Neural cell (in vitro differentiated cells): ENCODE measurements at regions not wholly inside any gene's neighbourhood (a gene's known extent, or its start where the extent isn't known, plus 50 kb on each side); places are given as distances from the start of the nearest gene placed in this dataset.

Experiments used
- H2AFZ ChIP-seq: fragments of 200-600, 300-800 bp; sonication (generic), shearing (Covaris generic); 2 replicates; pipeline ENCODE4 v1.6.0; 2014; ENCODE audit warnings: low read depth, mild to moderate bottlenecking, antibody characterized with exemption, low read length, moderate library complexity
- H3F3A ChIP-seq: fragments of 200-600 bp; shearing (Covaris generic); 2 replicates; pipeline ENCODE4 v1.6.1; 2016; ENCODE audit warnings: mild to moderate bottlenecking, moderate library complexity, mixed read lengths, antibody characterized with exemption, low read length; ENCODE audit not compliant: insufficient read depth, poor library complexity, severe bottlenecking
- H3K27ac ChIP-seq: fragments of 200-600, 300-800 bp; sonication (generic), shearing (Covaris generic); 2 replicates; pipeline ENCODE4 v1.5.1; 2014; ENCODE audit warnings: mild to moderate bottlenecking, low read length, moderate library complexity
- H3K27me3 ChIP-seq: fragments of 300-800, 200-600 bp; sonication (generic), shearing (Covaris generic); 2 replicates; pipeline ENCODE4 v1.6.0; 2014; ENCODE audit warnings: mild to moderate bottlenecking, low read depth, low read length, moderate library complexity; ENCODE audit not compliant: insufficient read depth
- H3K36me3 ChIP-seq: fragments of 300-800, 200-600 bp; sonication (generic), shearing (Covaris generic); 2 replicates; pipeline ENCODE4 v1.5.1; 2014; ENCODE audit warnings: mild to moderate bottlenecking, antibody characterized with exemption, low read length, moderate library complexity; ENCODE audit not compliant: insufficient read depth
- H3K4me2 ChIP-seq: fragments of 300-800, 200-600 bp; sonication (generic), shearing (Covaris generic); 2 replicates; pipeline ENCODE4 v1.6.0; 2014; ENCODE audit warnings: mild to moderate bottlenecking, low read length
- H3K4me3 ChIP-seq: fragments of 300-800, 200-600 bp; sonication (generic), shearing (Covaris generic); 2 replicates; pipeline ENCODE4 v1.5.1; 2014; ENCODE audit warnings: mild to moderate bottlenecking, low read length, moderate library complexity
- H3K79me2 ChIP-seq: fragments of 200-600 bp; shearing (Covaris generic); replicated peaks from 2 replicates; pipeline ENCODE4 v1.6.0; 2014; ENCODE audit warnings: mild to moderate bottlenecking, low read length, moderate library complexity; ENCODE audit not compliant: insufficient read depth
- H3K9ac ChIP-seq: fragments of 300-800, 200-600 bp; sonication (generic), shearing (Covaris generic); 2 replicates; pipeline ENCODE4 v1.6.1; 2016; ENCODE audit warnings: mild to moderate bottlenecking, low read length, mixed read lengths
- H3K9me2 ChIP-seq: fragments of 200-600 bp; shearing (Covaris generic); 2 replicates; pipeline ENCODE4 v1.6.1; 2016; ENCODE audit warnings: mild to moderate bottlenecking, low read length, mixed read lengths; ENCODE audit not compliant: insufficient read depth
- H3K9me3 ChIP-seq: fragments of 200-600, 300-800 bp; sonication (generic), shearing (Covaris generic); 2 replicates; pipeline ENCODE4 v1.6.1; 2016; ENCODE audit warnings: mild to moderate bottlenecking, mixed run types, low read length, moderate library complexity, mixed read lengths
- H4K20me1 ChIP-seq: fragments of 200-600 bp; shearing (Covaris generic); 2 replicates; pipeline ENCODE4 v1.6.1; 2016; ENCODE audit warnings: mild to moderate bottlenecking, mixed run types; ENCODE audit not compliant: insufficient read depth
- EP300 ChIP-seq: fragments of 450-650 bp; conservative IDR thresholded peaks from 2 replicates; pipeline ENCODE4 v1.6.1; 2014; ENCODE audit warnings: antibody characterized with exemption, mild to moderate bottlenecking, moderate library complexity; ENCODE audit not compliant: poor library complexity, severe bottlenecking
- EZH2 ChIP-seq: fragments of 200-600, 300-800 bp; shearing (Covaris generic), sonication (generic); IDR thresholded peaks from 2 replicates; pipeline ENCODE4 v1.6.1; 2014; ENCODE audit warnings: antibody characterized with exemption, low read length, borderline replicate concordance, mild to moderate bottlenecking; ENCODE audit not compliant: insufficient read depth, poor library complexity, severe bottlenecking
- MXI1 ChIP-seq: fragments of 450-650 bp; conservative IDR thresholded peaks from 2 replicates; pipeline ENCODE4 v1.6.1; 2014; ENCODE audit warnings: antibody characterized with exemption, mild to moderate bottlenecking; ENCODE audit not compliant: poor library complexity, severe bottlenecking
- POLR2AphosphoS5 ChIP-seq: IDR thresholded peaks from 2 replicates; pipeline ENCODE4 v1.6.1; 2012
- RAD21 ChIP-seq: fragments of 450-650 bp; conservative IDR thresholded peaks from 2 replicates; pipeline ENCODE4 v1.6.1; 2014; ENCODE audit warnings: antibody characterized with exemption, mild to moderate bottlenecking, moderate library complexity
- SMC3 ChIP-seq: fragments of 450-650 bp; conservative IDR thresholded peaks from 2 replicates; pipeline ENCODE4 v1.6.1; 2014; ENCODE audit warnings: antibody characterized with exemption, mild to moderate bottlenecking, moderate library complexity; ENCODE audit not compliant: poor library complexity
- TAF1 ChIP-seq: IDR thresholded peaks from 2 replicates; pipeline ENCODE4 v1.6.1; 2012; ENCODE audit warnings: low read depth
- TF ChIP-seq, protein P1 (sequence below): IDR thresholded peaks from 2 replicates; pipeline ENCODE4 v1.6.1; 2012; ENCODE audit warnings: borderline replicate concordance
- TF ChIP-seq, protein P2 (sequence below): fragments of 450-650 bp; IDR thresholded peaks from 2 replicates; pipeline ENCODE4 v1.5.1; 2014; ENCODE audit warnings: antibody characterized with exemption, mild to moderate bottlenecking, moderate library complexity; ENCODE audit not compliant: poor library complexity, severe bottlenecking

DNA sequence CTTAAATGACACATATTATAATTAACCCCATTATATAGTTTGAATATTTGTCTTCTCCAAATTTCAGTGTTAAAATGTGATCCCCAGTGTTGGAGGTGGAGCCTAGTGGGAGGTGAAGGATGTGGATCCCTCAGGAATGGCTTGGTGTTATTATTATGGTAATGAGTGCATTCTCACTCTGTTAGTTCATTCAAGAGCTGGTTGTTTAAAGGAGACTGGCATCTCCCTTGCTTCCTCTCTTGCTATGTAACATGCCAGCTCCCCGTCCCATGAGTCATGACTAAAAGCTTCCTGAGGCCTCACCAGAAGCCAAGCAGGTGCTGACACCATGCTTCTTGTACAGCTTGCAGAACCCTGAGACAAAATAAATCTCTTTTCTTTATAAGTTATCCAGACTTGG is 1612.7 kb downstream of the AMY1C start:
- Histone ChIP-seq H3K36me3 (no peaks in the 10 kb centered on the region), H3K27me3 (no peaks in the 10 kb centered on the region), H3K9me3 (no peaks in the 10 kb centered on the region)

DNA sequence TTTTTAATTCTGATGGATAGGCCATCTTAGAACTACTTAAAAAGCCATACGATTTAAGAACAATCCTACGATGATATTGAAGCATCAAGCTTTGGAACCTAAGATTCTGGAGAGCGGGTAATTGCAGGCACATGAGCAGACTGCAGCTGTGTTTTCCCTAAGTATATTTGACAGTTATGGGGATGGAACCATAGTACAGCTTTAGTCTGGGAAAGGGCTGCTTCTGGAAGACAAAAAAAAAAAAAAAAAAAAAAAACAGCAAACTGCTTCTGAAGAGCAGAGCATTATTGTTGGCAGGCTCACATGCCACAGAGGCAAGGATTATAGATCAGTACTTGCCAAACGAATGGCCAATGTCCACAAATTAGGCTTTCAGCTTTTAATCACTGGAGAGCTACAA is 1618.7 kb downstream of the AMY1C start:
- no peaks in the 10 kb centered on the region for H4K20me1 ChIP-seq
- no peak overlapping the region for H3K27ac ChIP-seq
- H3K36me3 ChIP-seq, result no peaks in the 10 kb centered on the region
- H3K27me3 ChIP-seq, result no peaks in the 10 kb centered on the region
- H3K4me2 ChIP-seq, result no peak overlapping the region
- H3K9me3 ChIP-seq, result no peaks in the 10 kb centered on the region
- H3K4me3 ChIP-seq, result no peak overlapping the region
- no peaks in the 10 kb centered on the region for H3K79me2 ChIP-seq
- H3K9me2 ChIP-seq, result no peaks in the 10 kb centered on the region
- no peak overlapping the region for H2AFZ ChIP-seq
- H3K9ac ChIP-seq, result no peak overlapping the region
- TF ChIP-seq, protein P1, sequence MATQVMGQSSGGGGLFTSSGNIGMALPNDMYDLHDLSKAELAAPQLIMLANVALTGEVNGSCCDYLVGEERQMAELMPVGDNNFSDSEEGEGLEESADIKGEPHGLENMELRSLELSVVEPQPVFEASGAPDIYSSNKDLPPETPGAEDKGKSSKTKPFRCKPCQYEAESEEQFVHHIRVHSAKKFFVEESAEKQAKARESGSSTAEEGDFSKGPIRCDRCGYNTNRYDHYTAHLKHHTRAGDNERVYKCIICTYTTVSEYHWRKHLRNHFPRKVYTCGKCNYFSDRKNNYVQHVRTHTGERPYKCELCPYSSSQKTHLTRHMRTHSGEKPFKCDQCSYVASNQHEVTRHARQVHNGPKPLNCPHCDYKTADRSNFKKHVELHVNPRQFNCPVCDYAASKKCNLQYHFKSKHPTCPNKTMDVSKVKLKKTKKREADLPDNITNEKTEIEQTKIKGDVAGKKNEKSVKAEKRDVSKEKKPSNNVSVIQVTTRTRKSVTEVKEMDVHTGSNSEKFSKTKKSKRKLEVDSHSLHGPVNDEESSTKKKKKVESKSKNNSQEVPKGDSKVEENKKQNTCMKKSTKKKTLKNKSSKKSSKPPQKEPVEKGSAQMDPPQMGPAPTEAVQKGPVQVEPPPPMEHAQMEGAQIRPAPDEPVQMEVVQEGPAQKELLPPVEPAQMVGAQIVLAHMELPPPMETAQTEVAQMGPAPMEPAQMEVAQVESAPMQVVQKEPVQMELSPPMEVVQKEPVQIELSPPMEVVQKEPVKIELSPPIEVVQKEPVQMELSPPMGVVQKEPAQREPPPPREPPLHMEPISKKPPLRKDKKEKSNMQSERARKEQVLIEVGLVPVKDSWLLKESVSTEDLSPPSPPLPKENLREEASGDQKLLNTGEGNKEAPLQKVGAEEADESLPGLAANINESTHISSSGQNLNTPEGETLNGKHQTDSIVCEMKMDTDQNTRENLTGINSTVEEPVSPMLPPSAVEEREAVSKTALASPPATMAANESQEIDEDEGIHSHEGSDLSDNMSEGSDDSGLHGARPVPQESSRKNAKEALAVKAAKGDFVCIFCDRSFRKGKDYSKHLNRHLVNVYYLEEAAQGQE, result no peak
- TF ChIP-seq MXI1, result no peak
- H3F3A ChIP-seq, result no peaks in the 10 kb centered on the region

More for the DNA sequence above, 1612.7 kb downstream of the AMY1C start:
- H3K4me2 ChIP-seq, result no peak overlapping the region
- no peaks in the 10 kb centered on the region for H3F3A ChIP-seq
- no peak overlapping the region for H3K4me3 ChIP-seq
- no peaks in the 10 kb centered on the region for H4K20me1 ChIP-seq
- no peak overlapping the region for H2AFZ ChIP-seq
- H3K79me2 ChIP-seq, result no peaks in the 10 kb centered on the region
- no peaks in the 10 kb centered on the region for H3K9me2 ChIP-seq
- no peak overlapping the region for H3K9ac ChIP-seq
- no peak for TF ChIP-seq POLR2AphosphoS5
- TF ChIP-seq MXI1, result no peak
- no peak for TF ChIP-seq SMC3
- no peak for TF ChIP-seq EP300
- TF ChIP-seq, protein P1, result no peak
- no peak for TF ChIP-seq EZH2
- TF ChIP-seq TAF1, result no peak
- TF ChIP-seq, protein P2, sequence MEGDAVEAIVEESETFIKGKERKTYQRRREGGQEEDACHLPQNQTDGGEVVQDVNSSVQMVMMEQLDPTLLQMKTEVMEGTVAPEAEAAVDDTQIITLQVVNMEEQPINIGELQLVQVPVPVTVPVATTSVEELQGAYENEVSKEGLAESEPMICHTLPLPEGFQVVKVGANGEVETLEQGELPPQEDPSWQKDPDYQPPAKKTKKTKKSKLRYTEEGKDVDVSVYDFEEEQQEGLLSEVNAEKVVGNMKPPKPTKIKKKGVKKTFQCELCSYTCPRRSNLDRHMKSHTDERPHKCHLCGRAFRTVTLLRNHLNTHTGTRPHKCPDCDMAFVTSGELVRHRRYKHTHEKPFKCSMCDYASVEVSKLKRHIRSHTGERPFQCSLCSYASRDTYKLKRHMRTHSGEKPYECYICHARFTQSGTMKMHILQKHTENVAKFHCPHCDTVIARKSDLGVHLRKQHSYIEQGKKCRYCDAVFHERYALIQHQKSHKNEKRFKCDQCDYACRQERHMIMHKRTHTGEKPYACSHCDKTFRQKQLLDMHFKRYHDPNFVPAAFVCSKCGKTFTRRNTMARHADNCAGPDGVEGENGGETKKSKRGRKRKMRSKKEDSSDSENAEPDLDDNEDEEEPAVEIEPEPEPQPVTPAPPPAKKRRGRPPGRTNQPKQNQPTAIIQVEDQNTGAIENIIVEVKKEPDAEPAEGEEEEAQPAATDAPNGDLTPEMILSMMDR, result no peak
- TF ChIP-seq RAD21, result no peak
- no peak overlapping the region for H3K27ac ChIP-seq
